OCI-LY3 (cell line): ENCODE measurements at regions not wholly inside any gene's neighbourhood (a gene's known extent, or its start where the extent isn't known, plus 50 kb on each side); places are given as distances from the start of the nearest gene placed in this dataset.

Experiments used
- EZH2phosphoT487 ChIP-seq: fragments of 200-600 bp; shearing (Covaris generic); IDR thresholded peaks from 2 replicates; pipeline ENCODE4 v1.6.1; 2018; ENCODE audit warnings: antibody characterized with exemption, mixed run types, low read depth
- TF ChIP-seq, protein P1 (sequence below): fragments of 200-600, 300-600 bp; sonication (generic); IDR thresholded peaks from 2 replicates; pipeline ENCODE4 v1.5.1; 2014; ENCODE audit warnings: antibody characterized with exemption, low read length, low read depth

- TF ChIP-seq, protein P1, sequence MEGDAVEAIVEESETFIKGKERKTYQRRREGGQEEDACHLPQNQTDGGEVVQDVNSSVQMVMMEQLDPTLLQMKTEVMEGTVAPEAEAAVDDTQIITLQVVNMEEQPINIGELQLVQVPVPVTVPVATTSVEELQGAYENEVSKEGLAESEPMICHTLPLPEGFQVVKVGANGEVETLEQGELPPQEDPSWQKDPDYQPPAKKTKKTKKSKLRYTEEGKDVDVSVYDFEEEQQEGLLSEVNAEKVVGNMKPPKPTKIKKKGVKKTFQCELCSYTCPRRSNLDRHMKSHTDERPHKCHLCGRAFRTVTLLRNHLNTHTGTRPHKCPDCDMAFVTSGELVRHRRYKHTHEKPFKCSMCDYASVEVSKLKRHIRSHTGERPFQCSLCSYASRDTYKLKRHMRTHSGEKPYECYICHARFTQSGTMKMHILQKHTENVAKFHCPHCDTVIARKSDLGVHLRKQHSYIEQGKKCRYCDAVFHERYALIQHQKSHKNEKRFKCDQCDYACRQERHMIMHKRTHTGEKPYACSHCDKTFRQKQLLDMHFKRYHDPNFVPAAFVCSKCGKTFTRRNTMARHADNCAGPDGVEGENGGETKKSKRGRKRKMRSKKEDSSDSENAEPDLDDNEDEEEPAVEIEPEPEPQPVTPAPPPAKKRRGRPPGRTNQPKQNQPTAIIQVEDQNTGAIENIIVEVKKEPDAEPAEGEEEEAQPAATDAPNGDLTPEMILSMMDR, result no peak
- TF ChIP-seq EZH2phosphoT487, result no peak
These were observed 290.7 kb upstream of the ALG10B start for GRCh38 chr12:38025916-38026315.
